Common myeloid progenitor, CD34-positive (primary cell): ENCODE measurements at regions not wholly inside any gene's neighbourhood (a gene's known extent, or its start where the extent isn't known, plus 50 kb on each side); places are given as distances from the start of the nearest gene placed in this dataset.
"Not testable (repeated sequence)": the region's sequence is repeated elsewhere in the genome, so short reads cannot be mapped to it uniquely, and the experiment has no call there.

ENCODE experiments used
- CTCF ChIA-PET: fragments of 350-600 bp; sonication (Branson Sonifier 250); formaldehyde crosslinking; loops from one replicate; lab custom pipeline; 2021; ENCODE audit warnings: antibody characterized with exemption; lab: Charles Lee
- POLR2A ChIA-PET: fragments of 350-600 bp; sonication (Branson Sonifier 250); formaldehyde crosslinking; loops from one replicate; lab custom pipeline; 2021; ENCODE audit warnings: antibody characterized with exemption; lab: Charles Lee
- DNase-seq, 3 donors: peaks; one replicate each; pipeline versions ENCODE4 v3.0.0 to v3.0.0-alpha.2; 2013
- H3K27ac ChIP-seq, 2 experiments: 1 replicate in 1 of 2; 2 replicates in 1 of 2; pipeline ENCODE4 v1.7.0; 2013; ENCODE audit warnings: inconsistent platforms in 2 of 2, low read length in 2 of 2, mild to moderate bottlenecking in 2 of 2, low read depth in 1 of 2, moderate library complexity in 1 of 2; ENCODE audit not compliant: severe bottlenecking in 2 of 2, insufficient read depth in 1 of 2, poor library complexity in 1 of 2
- H3K27me3 ChIP-seq, 5 experiments: replicated peaks in 2 of 5; 1 replicate in 3 of 5; 2 replicates in 2 of 5; pipeline versions ENCODE4 v1.6.1 to v1.7.0; 2013; ENCODE audit warnings: low read length in 4 of 5, mild to moderate bottlenecking in 2 of 5, moderate library complexity in 2 of 5, inconsistent platforms in 1 of 5; ENCODE audit not compliant: insufficient read depth in 5 of 5, control insufficient read depth in 4 of 5
- H3K36me3 ChIP-seq, 4 experiments: 1 replicate in 2 of 4; 2 replicates in 2 of 4; pipeline versions ENCODE4 v1.6.1 to v1.7.0; 2013; ENCODE audit warnings: low read length in 3 of 4, control low read depth in 1 of 4, mild to moderate bottlenecking in 1 of 4; ENCODE audit not compliant: control insufficient read depth in 4 of 4, insufficient read depth in 4 of 4
- H3K4me1 ChIP-seq, 4 experiments: 1 replicate in 3 of 4; 2 replicates in 1 of 4; pipeline versions ENCODE4 v1.6.1 to v1.7.1; 2013; ENCODE audit warnings: low read length in 3 of 4, mild to moderate bottlenecking in 3 of 4, control low read depth in 1 of 4, inconsistent platforms in 1 of 4, moderate library complexity in 1 of 4; ENCODE audit not compliant: control insufficient read depth in 4 of 4, insufficient read depth in 4 of 4; ENCODE audit errors: control extremely low read depth in 1 of 4
- H3K4me3 ChIP-seq, 7 experiments: 1 replicate in 4 of 7; 2 replicates in 3 of 7; pipeline versions ENCODE4 v1.5.1 to v1.7.0; 2013; ENCODE audit warnings: mild to moderate bottlenecking in 7 of 7, low read length in 6 of 7, moderate library complexity in 6 of 7, inconsistent platforms in 2 of 7, low read depth in 2 of 7, control low read depth in 1 of 7; ENCODE audit not compliant: insufficient read depth in 4 of 7, control insufficient read depth in 1 of 7; ENCODE audit errors: extremely low read depth in 1 of 7
- H3K9me3 ChIP-seq, 5 experiments: 1 replicate in 4 of 5; 2 replicates in 1 of 5; pipeline versions ENCODE4 v1.6.1 to v1.7.1; 2013; ENCODE audit warnings: low read length in 4 of 5, mild to moderate bottlenecking in 2 of 5, inconsistent platforms in 1 of 5, low read depth in 1 of 5, moderate library complexity in 1 of 5; ENCODE audit not compliant: control insufficient read depth in 4 of 5, insufficient read depth in 2 of 5; ENCODE audit errors: control extremely low read depth in 1 of 5
- WGBS: methylation state at CpG from one replicate; pipeline ENCODE4 v1.1.5; 2013; ENCODE audit not compliant: insufficient coverage; 5-methylcytosine and 5-hydroxymethylcytosine counted together

- POLR2A ChIA-PET = no interaction called here
- 93% methylated on average over 3 of the region's 6 CpGs for WGBS
- no peak for DNase-seq
- no peaks in the 10 kb centered on the region for H3K36me3 ChIP-seq
- H3K27me3 ChIP-seq = no peaks in the 10 kb centered on the region
- H3K27ac ChIP-seq = no peak overlapping the region
- CTCF ChIA-PET = no interaction called here
- no peaks in the 10 kb centered on the region for H3K4me1 ChIP-seq
- H3K9me3 ChIP-seq = no peaks in the 10 kb centered on the region
- no peak overlapping the region for H3K4me3 ChIP-seq
These were observed 144.7 kb downstream of the ALDH8A1 start for GRCh38 chr6:134805168-134805567.

- DNase-seq, H3K4me3 ChIP-seq, H3K4me1 ChIP-seq, CTCF ChIA-PET, H3K27me3 ChIP-seq, H3K27ac ChIP-seq, H3K9me3 ChIP-seq, H3K36me3 ChIP-seq, POLR2A ChIA-PET: not testable (repeated sequence)
- WGBS = 100% methylated on average over 9 of the region's 10 CpGs
These were observed 145.6 kb downstream of the ALDH8A1 start for GRCh38 chr6:134804311-134804710.

- Histone ChIP-seq H3K27ac (no peak overlapping the region), H3K36me3 (no peaks in the 10 kb centered on the region), H3K9me3 (no peaks in the 10 kb centered on the region), H3K4me1 (no peaks in the 10 kb centered on the region), H3K4me3 (no peak overlapping the region), H3K27me3 (no peaks in the 10 kb centered on the region)
- CTCF ChIA-PET = interaction anchor here (0.5 to 0.9 kb wide), 2 partner anchors 11 to 21 kb away, joined by 3 read pairs; no protein-coding TSS in a partner anchor
- WGBS = 85% methylated on average over 5 of the region's 5 CpGs
- POLR2A ChIA-PET = no interaction called here
- DNase-seq = no peak
These were observed 147.4 kb downstream of the ALDH8A1 start for GRCh38 chr6:134802426-134803058.

- POLR2A ChIA-PET = no interaction called here
- H3K27ac ChIP-seq = no peak overlapping the region
- no peak overlapping the region for H3K4me3 ChIP-seq
- peaks cover 0 to 3% (median under 1%) of the 10 kb centered on the region in 5 experiments for H3K9me3 ChIP-seq
- H3K27me3 ChIP-seq = no peaks in the 10 kb centered on the region
- CTCF ChIA-PET = no interaction called here
- H3K36me3 ChIP-seq = no peaks in the 10 kb centered on the region
- no peak for DNase-seq
- WGBS = 95% methylated on average over 6 of the region's 7 CpGs
- no peaks in the 10 kb centered on the region for H3K4me1 ChIP-seq
These were observed 152.3 kb downstream of the ALDH8A1 start for GRCh38 chr6:134797400-134798113.

GRCh38 chr6:134795691-134796090, 154.2 kb downstream of the ALDH8A1 start:
- POLR2A ChIA-PET = no interaction called here
- no peak overlapping the region for H3K4me3 ChIP-seq
- no peaks in the 10 kb centered on the region for H3K36me3 ChIP-seq
- no peaks in the 10 kb centered on the region for H3K4me1 ChIP-seq
- H3K9me3 ChIP-seq = peaks cover 3 to 17% (median 5%) of the 10 kb centered on the region in 5 experiments
- H3K27me3 ChIP-seq = no peaks in the 10 kb centered on the region
- no peak for DNase-seq
- no peak overlapping the region for H3K27ac ChIP-seq
- no CpG with 5 or more reads among the region's 1 CpG for WGBS
- CTCF ChIA-PET = no interaction called here

GRCh38 chr6:134795001-134795400, 154.9 kb downstream of the ALDH8A1 start:
- DNase-seq = no peak
- 100% methylated on average over 7 of the region's 7 CpGs for WGBS
- POLR2A ChIA-PET = no interaction called here
- Histone ChIP-seq H3K27me3 (no peaks in the 10 kb centered on the region), H3K36me3 (no peaks in the 10 kb centered on the region), H3K9me3 (peaks cover 3 to 19% (median 5%) of the 10 kb centered on the region in 5 experiments), H3K27ac (no peak overlapping the region), H3K4me1 (no peaks in the 10 kb centered on the region), H3K4me3 (no peak overlapping the region)
- CTCF ChIA-PET = interaction anchor here (0.6 kb wide), 1 partner anchor 75 kb away, joined by 4 read pairs; no protein-coding TSS in a partner anchor

- H3K4me3 ChIP-seq, H3K36me3 ChIP-seq, H3K27me3 ChIP-seq, H3K4me1 ChIP-seq, POLR2A ChIA-PET, H3K27ac ChIP-seq, CTCF ChIA-PET: not testable (repeated sequence)
- WGBS = 100% methylated on average over 1 of the region's 2 CpGs
- H3K9me3 ChIP-seq = peaks cover 3 to 28% (median 8%) of the 10 kb centered on the region in 5 experiments
- DNase-seq = peak in 2 of 3 donors; percentile 4 to 17
These were observed 158.6 kb downstream of the ALDH8A1 start for GRCh38 chr6:134791243-134791843.
